ENCODE measurements at regions not wholly inside any gene's neighbourhood (a gene's known extent, or its start where the extent isn't known, plus 50 kb on each side); places are given as distances from the start of the nearest gene placed in this dataset.

GRCh38 chr3:59313365-59313764 is 263.5 kb upstream of the CFAP20DC start:
- POLR2A ChIA-PET = no interaction called here
- DNase-seq (ENCODE audit: extremely low spot score) = peak; percentile 67
- CTCF ChIA-PET = interaction anchor here (0.5 to 1.6 kb wide), 5 partner anchors 11 to 544 kb away, joined by 3 to 4 read pairs (median 3); no protein-coding TSS in a partner anchor
- TF ChIP-seq PKNOX1 (IDR thresholded peaks at IDR 0.05) = no peak
- TF ChIP-seq NFRKB (IDR thresholded peaks at IDR 0.05) = no peak
- no peak for TF ChIP-seq SP1 (IDR thresholded peaks at IDR 0.05)
- no peak for TF ChIP-seq BHLHE40 (IDR thresholded peaks at IDR 0.05; ENCODE audit: borderline replicate concordance)
- no peak for TF ChIP-seq FOXA1 (IDR thresholded peaks at IDR 0.05)
- no peak for TF ChIP-seq HDGF (IDR thresholded peaks at IDR 0.05; ENCODE audit: borderline replicate concordance)
- no peak for TF ChIP-seq ZNF384 (IDR thresholded peaks at IDR 0.05)
- TF ChIP-seq TARDBP (IDR thresholded peaks at IDR 0.05) = no peak
- no peak for TF ChIP-seq FOXK2 (IDR thresholded peaks at IDR 0.05)
- TF ChIP-seq ELF4 (IDR thresholded peaks at IDR 0.05) = no peak
- no peak for TF ChIP-seq L3MBTL2 (conservative IDR thresholded peaks at IDR 0.05)
- no peak for TF ChIP-seq ARNT (IDR thresholded peaks at IDR 0.05)
- TF ChIP-seq FOXM1 (IDR thresholded peaks at IDR 0.05; ENCODE audit: borderline replicate concordance) = no peak
- TF ChIP-seq SUZ12 (IDR thresholded peaks at IDR 0.05) = no peak
- TF ChIP-seq CTBP1 (IDR thresholded peaks at IDR 0.05; ENCODE audit: borderline replicate concordance) = no peak
- no peak for TF ChIP-seq LEF1 (IDR thresholded peaks at IDR 0.05; ENCODE audit: borderline replicate concordance)

GRCh38 chr3:59311231-59311630 is 261.4 kb upstream of the CFAP20DC start:
- POLR2A ChIA-PET = no interaction called here
- CTCF ChIA-PET = no interaction called here
- no peak for DNase-seq (ENCODE audit: extremely low spot score)
- TF ChIP-seq ELF4 (IDR thresholded peaks at IDR 0.05) (no peak), FOXM1 (IDR thresholded peaks at IDR 0.05; ENCODE audit: borderline replicate concordance) (no peak), BHLHE40 (IDR thresholded peaks at IDR 0.05; ENCODE audit: borderline replicate concordance) (no peak)

- ChIA-PET CTCF (no interaction called here), POLR2A (no interaction called here)
- DNase-seq (ENCODE audit: extremely low spot score) = no peak
- no peak for TF ChIP-seq ELF4 (IDR thresholded peaks at IDR 0.05)
- TF ChIP-seq ZNF384 (IDR thresholded peaks at IDR 0.05) = no peak
- no peak for TF ChIP-seq HDGF (IDR thresholded peaks at IDR 0.05; ENCODE audit: borderline replicate concordance)
- TF ChIP-seq FOXK2 (IDR thresholded peaks at IDR 0.05) = no peak
- no peak for TF ChIP-seq SUZ12 (IDR thresholded peaks at IDR 0.05)
- no peak for TF ChIP-seq NFRKB (IDR thresholded peaks at IDR 0.05)
- no peak for TF ChIP-seq FOXA1 (IDR thresholded peaks at IDR 0.05)
- TF ChIP-seq BHLHE40 (IDR thresholded peaks at IDR 0.05; ENCODE audit: borderline replicate concordance) = no peak
- TF ChIP-seq CTBP1 (IDR thresholded peaks at IDR 0.05; ENCODE audit: borderline replicate concordance) = no peak
Observed at GRCh38 chr3:59310736-59311135, 260.9 kb upstream of the CFAP20DC start.

GRCh38 chr3:59308684-59309083 is 258.9 kb upstream of the CFAP20DC start:
- ChIA-PET CTCF (interaction anchor here (0.6 kb wide), 1 partner anchor 240 kb away, joined by 4 read pairs; no protein-coding TSS in a partner anchor), POLR2A (no interaction called here)
- no peak for DNase-seq (ENCODE audit: extremely low spot score)
- TF ChIP-seq ELF4 (IDR thresholded peaks at IDR 0.05) (no peak), SUZ12 (IDR thresholded peaks at IDR 0.05) (no peak)

- no peak for TF ChIP-seq ARNT (IDR thresholded peaks at IDR 0.05)
- no peak for TF ChIP-seq PKNOX1 (IDR thresholded peaks at IDR 0.05)
- no peak for TF ChIP-seq ZNF384 (IDR thresholded peaks at IDR 0.05)
- no peak for TF ChIP-seq CTBP1 (IDR thresholded peaks at IDR 0.05; ENCODE audit: borderline replicate concordance)
- no peak for TF ChIP-seq NFRKB (IDR thresholded peaks at IDR 0.05)
- TF ChIP-seq FOXA1 (IDR thresholded peaks at IDR 0.05) = no peak
- TF ChIP-seq TARDBP (IDR thresholded peaks at IDR 0.05) = no peak
- no peak for TF ChIP-seq BHLHE40 (IDR thresholded peaks at IDR 0.05; ENCODE audit: borderline replicate concordance)
- ChIA-PET POLR2A (no interaction called here), CTCF (no interaction called here)
- DNase-seq (ENCODE audit: extremely low spot score) = no peak
Observed at GRCh38 chr3:59308001-59308400, 258.2 kb upstream of the CFAP20DC start.

- CTCF ChIA-PET = no interaction called here
Observed at GRCh38 chr3:59306436-59306835, 256.6 kb upstream of the CFAP20DC start.

GRCh38 chr3:59304296-59304695 is 254.5 kb upstream of the CFAP20DC start:
- no peak for DNase-seq (ENCODE audit: extremely low spot score)
- TF ChIP-seq BHLHE40 (IDR thresholded peaks at IDR 0.05; ENCODE audit: borderline replicate concordance) = no peak
- TF ChIP-seq CTBP1 (IDR thresholded peaks at IDR 0.05; ENCODE audit: borderline replicate concordance) = no peak
- no peak for TF ChIP-seq ELF4 (IDR thresholded peaks at IDR 0.05)
- no peak for TF ChIP-seq L3MBTL2 (conservative IDR thresholded peaks at IDR 0.05)
- 0 out of 2 replicates have a peak, but pooled peaks have one; percentile 19 for TF ChIP-seq PKNOX1 (IDR thresholded peaks at IDR 0.05)
- TF ChIP-seq FOXM1 (IDR thresholded peaks at IDR 0.05; ENCODE audit: borderline replicate concordance) = no peak
- TF ChIP-seq ARNT (IDR thresholded peaks at IDR 0.05) = no peak
- TF ChIP-seq FOXA1 (IDR thresholded peaks at IDR 0.05) = no peak
- no peak for TF ChIP-seq TARDBP (IDR thresholded peaks at IDR 0.05)
- ChIA-PET CTCF (no interaction called here), POLR2A (no interaction called here)

More at GRCh38 chr3:59306436-59306835, 256.6 kb upstream of the CFAP20DC start:
- POLR2A ChIA-PET = no interaction called here
- TF ChIP-seq TARDBP (IDR thresholded peaks at IDR 0.05) (no peak), FOXK2 (IDR thresholded peaks at IDR 0.05) (no peak), HDGF (IDR thresholded peaks at IDR 0.05; ENCODE audit: borderline replicate concordance) (no peak), CTBP1 (IDR thresholded peaks at IDR 0.05; ENCODE audit: borderline replicate concordance) (no peak), ELF4 (IDR thresholded peaks at IDR 0.05) (no peak)
- no peak for DNase-seq (ENCODE audit: extremely low spot score)
